ENCODE measurements at regions not wholly inside any gene's neighbourhood (a gene's known extent, or its start where the extent isn't known, plus 50 kb on each side); places are given as distances from the start of the nearest gene placed in this dataset.
"Not testable (repeated sequence)": the region's sequence is repeated elsewhere in the genome, so short reads cannot be mapped to it uniquely, and the experiment has no call there.

DNA sequence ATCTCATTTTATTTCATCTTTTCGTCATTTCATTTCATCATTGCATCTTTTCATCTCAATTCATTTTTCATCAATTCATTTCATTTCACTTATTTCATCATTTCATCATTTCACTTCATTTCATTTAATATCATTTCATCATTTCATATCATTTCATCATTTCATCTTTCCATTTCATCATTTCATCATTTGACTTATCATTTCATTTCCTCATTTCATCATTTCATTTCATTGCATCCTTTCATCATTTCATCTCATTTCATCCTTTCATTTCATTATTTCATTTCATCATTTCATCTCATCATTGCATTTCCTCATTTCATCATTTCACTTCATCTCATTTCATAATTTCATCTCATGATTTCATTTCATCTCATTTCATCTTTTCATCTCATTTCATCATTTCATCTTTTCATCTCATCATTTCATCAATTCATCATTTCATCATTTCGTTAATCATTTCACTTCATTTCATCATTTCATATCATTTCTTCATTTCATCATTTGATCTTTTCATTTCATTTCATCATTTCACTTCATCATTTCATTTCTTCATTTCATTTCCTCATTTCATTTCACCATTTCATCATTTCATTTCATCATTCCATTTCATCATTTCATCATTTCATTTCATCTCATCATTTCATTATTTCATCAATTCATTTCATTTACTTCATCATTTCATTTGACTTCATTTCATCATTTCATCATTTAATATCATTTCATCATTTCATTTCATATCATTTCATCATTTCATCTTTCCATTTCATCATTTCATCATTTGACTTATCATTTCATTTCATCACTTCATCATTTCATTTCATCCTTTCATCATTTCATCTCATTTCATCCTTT lies 176.2 kb downstream of the ZNF92 start:
- not testable (repeated sequence) for H3K36me3 ChIP-seq (ENCODE audit: control insufficient read depth, insufficient read depth, low read length); H3K9me3 ChIP-seq (ENCODE audit: control insufficient read depth, insufficient read depth, low read depth, low read length); H3K27ac ChIP-seq (ENCODE audit: insufficient read depth, low read length); H4K20me1 ChIP-seq (ENCODE audit: control insufficient read depth, extremely low read depth, insufficient read depth, low read length); H3K79me2 ChIP-seq (ENCODE audit: control insufficient read depth, insufficient read depth, low read length); H3K9ac ChIP-seq (ENCODE audit: insufficient read depth, low read length); DNase-seq (ENCODE audit: low read depth in 2 of 2); H3K27me3 ChIP-seq (ENCODE audit: control insufficient read depth, insufficient read depth, low read length); H3K4me2 ChIP-seq (ENCODE audit: extremely low read depth, insufficient read depth, low read length); H3K4me3 ChIP-seq (replicated peaks in 1 of 4; ENCODE audit: control extremely low read depth in 1 of 4, insufficient read depth in 1 of 4, low read depth in 3 of 4, low read length in 4 of 4); H2AFZ ChIP-seq (ENCODE audit: low read length); H3K4me1 ChIP-seq (ENCODE audit: control insufficient read depth, extremely low read depth, insufficient read depth, low read length)

DNA sequence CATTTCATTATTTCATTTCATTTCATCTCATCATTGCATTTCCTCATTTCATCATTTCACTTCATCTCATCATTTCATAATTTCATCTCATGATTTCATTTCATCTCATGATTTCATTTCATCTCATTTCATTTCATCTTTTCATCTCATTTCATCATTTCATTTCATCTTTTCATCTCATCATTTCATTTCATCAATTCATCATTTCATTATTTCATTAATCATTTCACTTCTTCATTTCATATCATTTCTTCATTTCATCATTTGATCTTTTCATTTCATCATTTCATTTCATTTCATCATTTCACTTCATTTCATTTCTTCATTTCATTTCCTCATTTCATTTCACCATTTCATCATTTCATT lies 176.8 kb downstream of the ZNF92 start:
- not testable (repeated sequence) for H3K36me3 ChIP-seq (ENCODE audit: control insufficient read depth, insufficient read depth, low read length); H2AFZ ChIP-seq (ENCODE audit: low read length); H3K79me2 ChIP-seq (ENCODE audit: control insufficient read depth, insufficient read depth, low read length); H3K4me1 ChIP-seq (ENCODE audit: control insufficient read depth, extremely low read depth, insufficient read depth, low read length); H3K9me3 ChIP-seq (ENCODE audit: control insufficient read depth, insufficient read depth, low read depth, low read length); H3K9ac ChIP-seq (ENCODE audit: insufficient read depth, low read length); H3K27ac ChIP-seq (ENCODE audit: insufficient read depth, low read length); H3K4me2 ChIP-seq (ENCODE audit: extremely low read depth, insufficient read depth, low read length); H4K20me1 ChIP-seq (ENCODE audit: control insufficient read depth, extremely low read depth, insufficient read depth, low read length); H3K4me3 ChIP-seq (replicated peaks in 1 of 4; ENCODE audit: control extremely low read depth in 1 of 4, insufficient read depth in 1 of 4, low read depth in 3 of 4, low read length in 4 of 4); DNase-seq (ENCODE audit: low read depth in 2 of 2); H3K27me3 ChIP-seq (ENCODE audit: control insufficient read depth, insufficient read depth, low read length)

DNA sequence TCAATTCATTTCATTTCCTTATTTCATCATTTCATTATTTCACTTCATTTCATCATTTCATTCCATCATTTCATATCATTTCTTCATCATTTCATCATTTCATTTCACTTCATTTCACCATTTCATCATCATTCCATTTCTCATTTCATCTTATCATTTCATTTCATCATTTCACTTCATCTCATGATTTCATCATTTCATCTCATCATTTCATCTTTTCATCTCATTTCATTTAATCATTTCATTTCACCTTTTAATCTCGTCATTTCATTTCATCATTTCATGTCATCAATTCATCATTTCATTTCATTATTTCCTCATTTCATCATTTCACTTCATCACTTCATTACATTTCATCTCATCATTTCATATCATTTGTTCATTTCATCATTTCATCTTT lies 177.4 kb downstream of the ZNF92 start:
- not testable (repeated sequence) for H3K4me2 ChIP-seq (ENCODE audit: extremely low read depth, insufficient read depth, low read length); H3K27me3 ChIP-seq (ENCODE audit: control insufficient read depth, insufficient read depth, low read length); H3K79me2 ChIP-seq (ENCODE audit: control insufficient read depth, insufficient read depth, low read length); H4K20me1 ChIP-seq (ENCODE audit: control insufficient read depth, extremely low read depth, insufficient read depth, low read length); H3K9ac ChIP-seq (ENCODE audit: insufficient read depth, low read length); DNase-seq (ENCODE audit: low read depth in 2 of 2); H2AFZ ChIP-seq (ENCODE audit: low read length); H3K4me1 ChIP-seq (ENCODE audit: control insufficient read depth, extremely low read depth, insufficient read depth, low read length); H3K9me3 ChIP-seq (ENCODE audit: control insufficient read depth, insufficient read depth, low read depth, low read length); H3K36me3 ChIP-seq (ENCODE audit: control insufficient read depth, insufficient read depth, low read length); H3K4me3 ChIP-seq (replicated peaks in 1 of 4; ENCODE audit: control extremely low read depth in 1 of 4, insufficient read depth in 1 of 4, low read depth in 3 of 4, low read length in 4 of 4); H3K27ac ChIP-seq (ENCODE audit: insufficient read depth, low read length)

DNA sequence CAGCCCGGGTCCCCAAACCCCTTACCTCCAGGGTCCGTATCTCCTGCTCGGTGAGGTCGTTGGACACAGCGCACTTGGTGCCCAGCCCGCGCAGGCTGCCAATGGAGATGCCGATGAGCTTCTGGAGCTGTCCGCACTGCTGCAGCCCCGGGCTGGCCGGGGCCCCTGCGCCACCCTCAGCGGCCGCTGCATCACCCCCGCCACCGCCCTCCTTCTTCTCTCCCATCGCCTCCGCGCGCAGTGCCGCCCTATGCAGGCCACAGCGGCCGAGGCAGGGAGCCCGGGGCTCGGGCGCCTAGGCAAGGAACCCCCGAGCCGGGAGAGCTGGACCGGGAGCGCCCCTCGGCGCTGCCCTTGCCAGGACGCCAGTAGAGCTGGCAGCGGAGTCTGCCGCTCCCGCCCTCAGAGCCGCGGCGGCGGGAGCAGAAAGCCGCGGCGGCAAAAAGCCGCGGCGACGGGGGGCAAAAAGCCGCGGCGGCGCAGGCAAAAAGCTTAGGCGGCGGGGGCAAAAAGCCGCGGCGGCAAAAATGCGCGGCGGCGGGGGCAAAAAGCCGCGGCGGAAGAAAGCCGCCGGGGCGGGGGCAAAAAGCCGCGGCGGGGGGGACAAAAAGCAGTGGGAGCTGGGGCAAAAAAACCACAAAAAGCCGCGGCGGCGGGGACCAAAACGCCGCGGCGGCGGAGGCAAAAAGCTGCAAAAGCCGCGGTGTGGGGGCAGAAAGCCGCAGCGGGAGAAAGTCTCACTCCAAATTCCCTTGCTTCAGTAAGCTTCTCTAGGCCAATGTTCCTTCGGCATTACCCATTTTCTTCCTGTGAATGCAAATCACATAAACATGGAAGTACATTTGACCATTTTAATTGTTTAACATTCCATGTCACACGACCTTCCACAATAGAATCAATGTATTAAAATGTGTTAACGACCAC lies 181.2 kb downstream of the ZNF92 start:
- not testable (repeated sequence) for H3K79me2 ChIP-seq (ENCODE audit: control insufficient read depth, insufficient read depth, low read length); H4K20me1 ChIP-seq (ENCODE audit: control insufficient read depth, extremely low read depth, insufficient read depth, low read length); H3K4me3 ChIP-seq (replicated peaks in 1 of 4; ENCODE audit: control extremely low read depth in 1 of 4, insufficient read depth in 1 of 4, low read depth in 3 of 4, low read length in 4 of 4); H3K9me3 ChIP-seq (ENCODE audit: control insufficient read depth, insufficient read depth, low read depth, low read length); H3K4me1 ChIP-seq (ENCODE audit: control insufficient read depth, extremely low read depth, insufficient read depth, low read length); H3K27ac ChIP-seq (ENCODE audit: insufficient read depth, low read length); H3K4me2 ChIP-seq (ENCODE audit: extremely low read depth, insufficient read depth, low read length); H3K9ac ChIP-seq (ENCODE audit: insufficient read depth, low read length); DNase-seq (ENCODE audit: low read depth in 2 of 2); H3K27me3 ChIP-seq (ENCODE audit: control insufficient read depth, insufficient read depth, low read length); H3K36me3 ChIP-seq (ENCODE audit: control insufficient read depth, insufficient read depth, low read length); H2AFZ ChIP-seq (ENCODE audit: low read length)

DNA sequence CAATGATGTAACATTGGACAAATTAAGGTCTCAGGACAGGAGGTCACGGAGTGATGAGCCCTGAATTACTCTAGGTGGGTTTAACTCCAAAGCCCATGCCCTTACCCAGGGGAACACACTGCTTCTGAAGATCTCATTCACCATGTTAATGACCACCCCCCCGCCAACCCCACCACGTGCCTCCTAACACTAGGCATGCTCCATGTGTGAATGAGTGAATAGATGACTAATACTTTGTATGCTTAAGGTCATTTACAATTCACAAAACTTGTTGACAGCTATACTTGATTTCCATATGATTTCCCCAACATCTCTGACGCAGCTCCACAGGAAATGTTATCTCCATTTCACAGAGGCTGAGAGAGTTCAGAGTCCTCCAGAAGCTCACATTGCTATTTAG lies 184.9 kb downstream of the ZNF92 start:
- H3K4me2 ChIP-seq (ENCODE audit: extremely low read depth, insufficient read depth, low read length); H2AFZ ChIP-seq (ENCODE audit: low read length); H3K27me3 ChIP-seq (ENCODE audit: control insufficient read depth, insufficient read depth, low read length); H4K20me1 ChIP-seq (ENCODE audit: control insufficient read depth, extremely low read depth, insufficient read depth, low read length); H3K9ac ChIP-seq (ENCODE audit: insufficient read depth, low read length); H3K27ac ChIP-seq (ENCODE audit: insufficient read depth, low read length); H3K4me3 ChIP-seq (replicated peaks in 1 of 4; ENCODE audit: control extremely low read depth in 1 of 4, insufficient read depth in 1 of 4, low read depth in 3 of 4, low read length in 4 of 4); H3K79me2 ChIP-seq (ENCODE audit: control insufficient read depth, insufficient read depth, low read length); H3K4me1 ChIP-seq (ENCODE audit: control insufficient read depth, extremely low read depth, insufficient read depth, low read length); H3K9me3 ChIP-seq (ENCODE audit: control insufficient read depth, insufficient read depth, low read depth, low read length); H3K36me3 ChIP-seq (ENCODE audit: control insufficient read depth, insufficient read depth, low read length): not testable (repeated sequence)
- peak in 1 of 2 donors; percentile 17 for DNase-seq (ENCODE audit: low read depth in 2 of 2)

DNA sequence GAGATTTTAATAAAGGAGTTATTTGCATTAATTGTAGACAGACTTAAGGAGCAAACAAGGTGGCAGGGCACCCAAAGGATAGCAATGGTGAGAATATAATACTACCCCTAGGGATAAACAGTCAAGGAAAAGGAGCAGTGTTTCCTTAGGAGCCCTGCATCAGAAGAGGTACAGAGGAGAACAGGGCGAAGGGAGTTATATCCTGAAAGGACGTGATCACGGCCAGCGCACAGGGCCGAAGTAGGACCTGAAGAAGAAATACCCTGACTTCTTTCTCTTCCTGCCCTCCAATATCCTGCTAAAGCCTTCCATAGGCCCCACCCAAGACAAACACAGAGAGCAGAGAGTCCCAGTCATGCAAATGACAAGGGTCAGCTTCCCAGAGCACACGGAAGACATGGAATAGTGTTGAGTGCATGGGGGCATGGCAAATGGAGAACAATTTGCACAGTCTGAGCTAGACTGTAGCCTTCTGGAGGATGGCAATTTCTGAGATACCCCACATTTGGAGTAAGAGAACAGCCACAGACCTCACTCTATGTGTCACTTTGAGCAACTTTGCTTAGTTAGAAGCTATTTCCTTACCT lies 188.2 kb downstream of the ZNF92 start:
- H3K27ac ChIP-seq (ENCODE audit: insufficient read depth, low read length); H3K4me2 ChIP-seq (ENCODE audit: extremely low read depth, insufficient read depth, low read length); H3K4me1 ChIP-seq (ENCODE audit: control insufficient read depth, extremely low read depth, insufficient read depth, low read length); H3K36me3 ChIP-seq (ENCODE audit: control insufficient read depth, insufficient read depth, low read length); H3K79me2 ChIP-seq (ENCODE audit: control insufficient read depth, insufficient read depth, low read length); H3K9ac ChIP-seq (ENCODE audit: insufficient read depth, low read length); H3K4me3 ChIP-seq (replicated peaks in 1 of 4; ENCODE audit: control extremely low read depth in 1 of 4, insufficient read depth in 1 of 4, low read depth in 3 of 4, low read length in 4 of 4); DNase-seq (ENCODE audit: low read depth in 2 of 2); H2AFZ ChIP-seq (ENCODE audit: low read length); H3K9me3 ChIP-seq (ENCODE audit: control insufficient read depth, insufficient read depth, low read depth, low read length); H3K27me3 ChIP-seq (ENCODE audit: control insufficient read depth, insufficient read depth, low read length); H4K20me1 ChIP-seq (ENCODE audit: control insufficient read depth, extremely low read depth, insufficient read depth, low read length): not testable (repeated sequence)

Measured in fibroblast of lung (primary cell).